Common myeloid progenitor, CD34-positive (primary cell): ENCODE measurements at regions not wholly inside any gene's neighbourhood (a gene's known extent, or its start where the extent isn't known, plus 50 kb on each side); places are given as distances from the start of the nearest gene placed in this dataset.

Experiments used
- CTCF ChIA-PET: fragments of 350-600 bp; sonication (Branson Sonifier 250); formaldehyde crosslinking; loops from one replicate; lab custom pipeline; 2021; ENCODE audit warnings: antibody characterized with exemption; lab: Charles Lee
- POLR2A ChIA-PET: fragments of 350-600 bp; sonication (Branson Sonifier 250); formaldehyde crosslinking; loops from one replicate; lab custom pipeline; 2021; ENCODE audit warnings: antibody characterized with exemption; lab: Charles Lee
- DNase-seq, 3 donors: peaks; one replicate each; pipeline versions ENCODE4 v3.0.0 to v3.0.0-alpha.2; 2013
- H3K27ac ChIP-seq, 2 experiments: 1 replicate in 1 of 2; 2 replicates in 1 of 2; pipeline ENCODE4 v1.7.0; 2013; ENCODE audit warnings: inconsistent platforms in 2 of 2, low read length in 2 of 2, mild to moderate bottlenecking in 2 of 2, low read depth in 1 of 2, moderate library complexity in 1 of 2; ENCODE audit not compliant: severe bottlenecking in 2 of 2, insufficient read depth in 1 of 2, poor library complexity in 1 of 2
- H3K27me3 ChIP-seq, 5 experiments: replicated peaks in 2 of 5; 1 replicate in 3 of 5; 2 replicates in 2 of 5; pipeline versions ENCODE4 v1.6.1 to v1.7.0; 2013; ENCODE audit warnings: low read length in 4 of 5, mild to moderate bottlenecking in 2 of 5, moderate library complexity in 2 of 5, inconsistent platforms in 1 of 5; ENCODE audit not compliant: insufficient read depth in 5 of 5, control insufficient read depth in 4 of 5
- H3K36me3 ChIP-seq, 4 experiments: 1 replicate in 2 of 4; 2 replicates in 2 of 4; pipeline versions ENCODE4 v1.6.1 to v1.7.0; 2013; ENCODE audit warnings: low read length in 3 of 4, control low read depth in 1 of 4, mild to moderate bottlenecking in 1 of 4; ENCODE audit not compliant: control insufficient read depth in 4 of 4, insufficient read depth in 4 of 4
- H3K4me1 ChIP-seq, 4 experiments: 1 replicate in 3 of 4; 2 replicates in 1 of 4; pipeline versions ENCODE4 v1.6.1 to v1.7.1; 2013; ENCODE audit warnings: low read length in 3 of 4, mild to moderate bottlenecking in 3 of 4, control low read depth in 1 of 4, inconsistent platforms in 1 of 4, moderate library complexity in 1 of 4; ENCODE audit not compliant: control insufficient read depth in 4 of 4, insufficient read depth in 4 of 4; ENCODE audit errors: control extremely low read depth in 1 of 4
- H3K4me3 ChIP-seq, 7 experiments: 1 replicate in 4 of 7; 2 replicates in 3 of 7; pipeline versions ENCODE4 v1.5.1 to v1.7.0; 2013; ENCODE audit warnings: mild to moderate bottlenecking in 7 of 7, low read length in 6 of 7, moderate library complexity in 6 of 7, inconsistent platforms in 2 of 7, low read depth in 2 of 7, control low read depth in 1 of 7; ENCODE audit not compliant: insufficient read depth in 4 of 7, control insufficient read depth in 1 of 7; ENCODE audit errors: extremely low read depth in 1 of 7
- H3K9me3 ChIP-seq, 5 experiments: 1 replicate in 4 of 5; 2 replicates in 1 of 5; pipeline versions ENCODE4 v1.6.1 to v1.7.1; 2013; ENCODE audit warnings: low read length in 4 of 5, mild to moderate bottlenecking in 2 of 5, inconsistent platforms in 1 of 5, low read depth in 1 of 5, moderate library complexity in 1 of 5; ENCODE audit not compliant: control insufficient read depth in 4 of 5, insufficient read depth in 2 of 5; ENCODE audit errors: control extremely low read depth in 1 of 5
- WGBS: methylation state at CpG from one replicate; pipeline ENCODE4 v1.1.5; 2013; ENCODE audit not compliant: insufficient coverage; 5-methylcytosine and 5-hydroxymethylcytosine counted together

- 87% methylated on average over 4 of the region's 7 CpGs for WGBS
- Histone ChIP-seq H3K9me3 (no peaks in the 10 kb centered on the region), H3K4me3 (no peak overlapping the region), H3K4me1 (no peaks in the 10 kb centered on the region), H3K36me3 (no peaks in the 10 kb centered on the region), H3K27ac (no peak overlapping the region), H3K27me3 (no peaks in the 10 kb centered on the region)
- CTCF ChIA-PET: no interaction called here
- no peak for DNase-seq
- POLR2A ChIA-PET: no interaction called here
Measured at GRCh38 chr4:8775121-8775520, 96.5 kb downstream of the HMX1 start.

GRCh38 chr4:8774071-8774470, 97.6 kb downstream of the HMX1 start:
- H3K4me1 ChIP-seq: no peaks in the 10 kb centered on the region
- DNase-seq: no peak
- no peak overlapping the region for H3K27ac ChIP-seq
- CTCF ChIA-PET: no interaction called here
- H3K9me3 ChIP-seq: no peaks in the 10 kb centered on the region
- no peaks in the 10 kb centered on the region for H3K27me3 ChIP-seq
- no peaks in the 10 kb centered on the region for H3K36me3 ChIP-seq
- 89% methylated on average over 3 of the region's 10 CpGs for WGBS
- no peak overlapping the region for H3K4me3 ChIP-seq
- POLR2A ChIA-PET: no interaction called here

- Histone ChIP-seq H3K27me3 (no peaks in the 10 kb centered on the region), H3K4me3 (no peak overlapping the region), H3K4me1 (no peaks in the 10 kb centered on the region), H3K9me3 (no peaks in the 10 kb centered on the region), H3K27ac (no peak overlapping the region), H3K36me3 (no peaks in the 10 kb centered on the region)
- CTCF ChIA-PET: no interaction called here
- WGBS: 95% methylated on average over 28 of the region's 36 CpGs
- POLR2A ChIA-PET: no interaction called here
- no peak for DNase-seq
Measured at GRCh38 chr4:8773124-8773931, 98.3 kb downstream of the HMX1 start.

GRCh38 chr4:8772499-8773123, 99.0 kb downstream of the HMX1 start:
- POLR2A ChIA-PET: no interaction called here
- no peak for DNase-seq
- no peak overlapping the region for H3K27ac ChIP-seq

GRCh38 chr4:8771666-8772065, 100.0 kb downstream of the HMX1 start:
- ChIA-PET POLR2A (interaction anchor here (0.6 kb wide), 1 partner anchor 16 kb away, joined by 3 read pairs; no protein-coding TSS in a partner anchor), CTCF (no interaction called here)
- no peak overlapping the region for H3K4me3 ChIP-seq
- H3K9me3 ChIP-seq: no peaks in the 10 kb centered on the region
- no peak for DNase-seq
- H3K4me1 ChIP-seq: no peaks in the 10 kb centered on the region
- peaks cover 0 to 2% (median 0%) of the 10 kb centered on the region in 5 experiments for H3K27me3 ChIP-seq
- no peaks in the 10 kb centered on the region for H3K36me3 ChIP-seq
- H3K27ac ChIP-seq: no peak overlapping the region
- WGBS: 98% methylated on average over 8 of the region's 10 CpGs

More at GRCh38 chr4:8772499-8773123, 99.0 kb downstream of the HMX1 start:
- no peaks in the 10 kb centered on the region for H3K4me1 ChIP-seq
- no peaks in the 10 kb centered on the region for H3K9me3 ChIP-seq
- peaks cover 0 to 2% (median 0%) of the 10 kb centered on the region in 5 experiments for H3K27me3 ChIP-seq
- CTCF ChIA-PET: no interaction called here
- no peaks in the 10 kb centered on the region for H3K36me3 ChIP-seq
- 98% methylated on average over 6 of the region's 14 CpGs for WGBS
- H3K4me3 ChIP-seq: no peak overlapping the region

GRCh38 chr4:8771258-8771590, 100.4 kb downstream of the HMX1 start:
- H3K9me3 ChIP-seq: no peaks in the 10 kb centered on the region
- H3K36me3 ChIP-seq: no peaks in the 10 kb centered on the region
- DNase-seq: no peak
- H3K4me3 ChIP-seq: no peak overlapping the region
- H3K4me1 ChIP-seq: no peaks in the 10 kb centered on the region
- POLR2A ChIA-PET: interaction anchor here (0.6 kb wide), 1 partner anchor 15 kb away, joined by 3 read pairs; no protein-coding TSS in a partner anchor
- CTCF ChIA-PET: no interaction called here
- peaks cover 0 to 2% (median 0%) of the 10 kb centered on the region in 5 experiments for H3K27me3 ChIP-seq
- 60% methylated on average over 2 of the region's 8 CpGs for WGBS
- H3K27ac ChIP-seq: no peak overlapping the region

GRCh38 chr4:8770518-8771257, 101.0 kb downstream of the HMX1 start:
- no peak for DNase-seq
- Histone ChIP-seq H3K36me3 (no peaks in the 10 kb centered on the region), H3K4me1 (no peaks in the 10 kb centered on the region), H3K9me3 (no peaks in the 10 kb centered on the region), H3K4me3 (no peak overlapping the region), H3K27me3 (peaks cover 0 to 2% (median 0%) of the 10 kb centered on the region in 5 experiments), H3K27ac (no peak overlapping the region)
- POLR2A ChIA-PET: no interaction called here
- CTCF ChIA-PET: no interaction called here
- WGBS: 82% methylated on average over 14 of the region's 20 CpGs
